HG03039 (cell line): ENCODE measurements at regions not wholly inside any gene's neighbourhood (a gene's known extent, or its start where the extent isn't known, plus 50 kb on each side); places are given as distances from the start of the nearest gene placed in this dataset.

ENCODE experiments used
- ATAC-seq: cut with Tn5 transposase; IDR thresholded peaks from one replicate; pipeline ENCODE4 v1.9.1; 2021; ENCODE audit warnings: mild to moderate bottlenecking, moderate library complexity; ENCODE audit not compliant: unreplicated experiment

DNA sequence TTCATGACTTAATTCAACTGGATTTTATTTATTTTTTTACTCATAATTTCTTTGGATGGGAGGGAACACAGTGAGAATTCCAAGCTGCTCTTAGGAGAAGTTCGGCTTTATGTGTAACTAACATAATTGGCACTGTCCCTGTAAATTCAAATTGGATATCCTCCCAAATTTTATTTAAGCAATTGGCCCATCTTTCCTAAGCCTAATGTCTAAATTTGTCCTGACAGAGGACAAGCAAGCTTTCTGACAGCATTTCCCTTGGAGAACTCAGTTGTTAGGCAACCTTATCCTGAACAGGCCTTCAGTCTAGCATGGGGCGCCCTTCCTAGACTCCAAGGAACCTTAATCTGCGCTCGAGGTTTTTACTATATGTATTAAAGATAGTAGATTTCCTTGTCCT lies 550.3 kb downstream of the NUF2 start:
- ATAC-seq = no peak

DNA sequence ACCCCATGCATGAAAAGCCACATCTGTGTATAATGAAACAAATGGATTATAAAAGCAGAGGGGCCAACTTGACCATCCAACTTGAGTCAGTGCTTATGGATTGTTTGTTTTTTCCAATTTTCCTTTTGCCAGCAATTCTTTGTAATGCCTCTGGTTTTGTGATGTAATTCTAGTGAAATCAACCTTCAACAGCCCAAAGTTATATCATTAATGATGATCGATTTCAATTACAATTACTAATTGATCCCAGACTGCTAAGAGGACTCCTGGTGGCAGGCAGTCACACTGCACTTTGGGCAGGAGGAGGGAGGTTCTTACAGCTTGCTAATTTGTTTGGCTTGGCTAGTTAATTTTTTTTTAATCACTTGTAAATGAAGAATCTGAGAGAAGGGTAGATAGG lies 552.3 kb downstream of the NUF2 start:
- no peak for ATAC-seq

DNA sequence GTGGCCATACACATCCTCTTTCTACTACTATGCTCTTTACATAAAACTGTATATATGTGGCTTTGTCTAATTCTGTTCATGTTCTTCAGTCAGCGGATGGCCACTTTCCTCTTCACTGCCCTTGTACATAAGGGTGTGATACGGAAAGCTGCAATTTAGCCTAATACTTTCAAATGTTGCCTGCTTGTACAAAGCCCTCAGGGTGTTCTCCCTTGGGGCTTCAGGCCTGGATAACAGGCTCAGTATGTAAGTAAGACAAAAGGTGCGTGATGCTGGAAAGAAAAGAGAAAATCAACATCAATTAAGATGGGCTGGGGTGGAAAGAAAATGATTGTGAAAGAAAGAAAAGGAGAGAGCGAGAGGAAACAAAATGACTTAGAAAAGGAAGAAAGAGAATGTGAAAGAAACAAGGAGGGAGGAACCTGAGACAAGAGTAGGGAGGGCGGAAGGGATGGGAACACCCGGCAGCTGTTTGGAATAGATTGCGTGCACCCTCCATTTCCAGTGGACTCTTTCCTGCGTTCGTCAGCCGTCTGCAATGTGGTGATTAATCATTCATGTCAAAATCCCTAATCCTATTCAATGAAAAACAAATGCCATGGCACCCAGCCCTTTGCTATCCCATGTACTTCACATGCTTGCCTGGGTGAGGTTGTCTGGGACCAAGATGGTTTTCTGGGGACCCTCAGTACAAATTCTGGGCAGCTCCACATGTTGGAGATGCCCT lies 553.6 kb downstream of the NUF2 start:
- no peak for ATAC-seq

DNA sequence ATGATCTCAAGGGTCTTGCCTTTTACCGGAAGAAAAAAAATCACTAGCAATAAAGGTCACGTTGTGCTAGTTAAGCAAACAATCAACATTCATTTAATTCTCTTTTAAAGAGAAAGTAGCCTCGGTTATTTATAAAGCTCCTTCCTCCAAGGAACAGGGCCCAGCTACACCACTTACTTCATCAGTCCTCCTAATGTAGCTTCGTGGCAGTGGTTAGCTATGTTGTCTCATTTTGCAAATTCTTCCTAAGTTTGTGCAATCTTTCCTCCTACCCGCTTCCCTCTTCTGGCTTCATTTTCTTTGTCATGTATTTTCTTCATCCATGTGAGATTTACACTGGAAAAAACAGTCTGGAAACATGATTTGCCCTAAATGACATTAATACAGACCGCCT lies 554.2 kb downstream of the NUF2 start:
- no peak for ATAC-seq

DNA sequence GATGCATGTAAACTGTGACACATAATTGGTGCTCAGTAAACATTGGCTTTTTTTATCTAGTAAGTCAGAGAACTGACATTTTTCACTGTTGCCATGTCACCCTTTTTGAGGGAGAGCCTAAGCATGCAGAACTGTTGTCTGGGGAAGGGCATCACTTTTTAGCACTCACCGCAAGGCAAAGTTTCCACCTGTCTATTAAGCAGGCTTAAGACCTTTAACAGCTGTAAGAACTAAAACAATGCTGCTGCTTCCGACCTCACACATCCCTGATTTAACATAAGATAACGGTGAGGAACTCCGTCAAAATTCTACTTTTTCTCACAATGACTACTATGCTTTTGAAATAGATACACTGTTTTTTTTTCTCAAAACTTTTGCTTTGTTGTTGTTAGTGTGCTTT lies 554.8 kb downstream of the NUF2 start:
- ATAC-seq = no peak

DNA sequence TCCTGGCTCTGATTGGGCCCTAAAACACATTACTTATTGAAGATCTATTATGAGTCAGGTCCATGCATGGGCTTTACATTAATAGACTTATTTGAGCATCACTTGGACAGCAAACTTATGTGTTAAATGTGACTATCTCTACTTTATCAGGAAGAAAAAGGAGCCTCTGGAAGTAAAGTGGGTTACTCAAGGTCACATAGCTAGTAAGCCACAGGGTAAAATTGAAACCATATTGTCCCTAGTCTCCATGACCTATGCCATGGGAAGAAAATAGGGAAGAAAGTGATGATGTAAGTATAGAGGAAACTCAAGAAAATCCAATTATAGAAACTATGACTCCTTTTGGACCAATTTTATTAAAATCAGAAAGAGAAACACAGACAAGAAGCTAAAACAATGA lies 555.3 kb downstream of the NUF2 start:
- ATAC-seq = no peak

DNA sequence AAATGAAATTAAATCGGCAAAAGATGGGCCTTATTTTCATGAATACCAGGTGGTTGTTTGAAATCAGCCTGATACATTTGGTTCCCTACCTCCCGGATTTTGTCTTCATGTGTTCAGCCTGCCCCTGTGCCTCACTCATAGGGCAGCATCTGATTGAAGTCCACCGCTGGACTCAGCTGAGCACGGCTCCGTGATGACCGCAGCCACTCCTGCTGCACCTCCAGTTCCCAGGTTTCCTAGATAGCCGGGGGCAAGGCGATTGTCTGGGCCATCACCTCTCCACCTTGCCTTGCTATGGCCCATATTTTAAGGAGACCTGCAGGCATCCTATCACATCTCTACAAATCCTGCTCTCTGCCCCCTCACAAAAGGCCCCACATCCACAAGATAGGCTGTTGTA lies 563.8 kb downstream of the NUF2 start:
- ATAC-seq = no peak

DNA sequence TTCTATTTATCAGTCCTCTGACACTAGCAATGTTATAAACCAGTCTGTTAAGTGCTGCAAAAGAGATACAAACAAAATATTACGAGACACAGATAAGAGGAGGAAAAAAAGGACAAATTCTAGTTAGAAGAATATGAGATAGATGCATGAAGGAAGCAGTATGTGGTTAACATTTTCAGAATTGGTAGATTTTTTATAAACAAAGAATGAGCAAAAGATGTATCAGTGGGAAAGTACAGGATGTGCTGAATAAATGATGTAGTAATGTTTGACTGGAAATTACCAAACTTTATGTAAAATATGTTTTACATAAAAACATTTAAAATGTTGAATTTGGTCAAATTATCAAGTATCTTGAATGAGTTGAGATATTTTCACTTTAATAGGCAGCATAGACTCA lies 574.2 kb downstream of the NUF2 start:
- no peak for ATAC-seq

DNA sequence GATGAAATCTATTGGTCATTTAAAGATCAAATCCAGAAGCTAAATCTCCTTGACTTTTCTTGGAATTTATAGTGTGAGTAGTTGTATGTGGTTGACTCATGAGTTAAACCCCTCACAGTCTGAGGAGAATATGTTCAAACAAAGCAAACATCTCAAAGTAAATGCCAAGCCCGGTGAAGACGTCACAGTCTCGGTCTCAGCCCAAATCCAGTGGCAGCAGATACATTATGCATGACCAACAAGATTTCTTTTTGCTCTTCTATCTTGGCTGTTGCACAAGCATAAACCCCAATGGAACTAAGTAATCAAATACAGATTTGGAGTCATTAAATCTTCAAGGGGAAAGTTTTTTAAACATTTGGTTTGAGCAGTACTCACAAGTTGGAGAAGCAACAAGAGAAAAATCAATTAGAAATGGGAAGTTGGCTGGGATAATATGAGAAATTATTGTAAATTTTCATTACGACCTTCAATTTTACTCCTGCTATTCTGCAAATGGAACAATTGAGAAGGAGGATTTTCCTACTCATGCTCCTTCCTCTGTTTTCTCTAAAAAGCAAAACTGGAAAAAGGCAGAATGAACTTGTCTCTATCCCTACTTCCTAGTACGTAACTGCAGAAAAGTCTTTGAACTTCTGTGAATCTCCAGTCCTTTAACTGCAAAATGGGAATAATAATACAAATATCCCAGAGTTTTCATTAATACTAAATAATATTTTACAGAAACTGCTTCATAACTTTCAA lies 575.8 kb downstream of the NUF2 start:
- ATAC-seq = no peak

DNA sequence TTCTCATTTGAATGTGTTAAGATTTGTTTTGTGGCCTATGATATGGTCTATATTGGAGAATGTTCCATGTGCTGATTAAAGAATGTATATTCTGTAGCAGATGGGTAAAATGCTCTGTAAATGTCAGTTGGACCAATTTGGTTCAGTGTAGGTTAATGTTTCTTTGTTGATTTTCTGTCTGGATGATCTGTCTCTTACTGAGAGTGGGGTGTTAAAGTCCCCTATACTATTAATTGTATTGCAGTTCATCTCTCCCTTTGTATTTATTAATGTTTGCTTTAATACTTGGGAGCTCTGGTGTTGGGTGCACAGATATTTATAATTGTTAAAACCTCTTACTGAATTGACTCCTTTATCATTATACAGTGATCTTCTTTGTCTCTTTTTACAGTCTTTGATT lies 584.5 kb downstream of the NUF2 start:
- no peak for ATAC-seq

DNA sequence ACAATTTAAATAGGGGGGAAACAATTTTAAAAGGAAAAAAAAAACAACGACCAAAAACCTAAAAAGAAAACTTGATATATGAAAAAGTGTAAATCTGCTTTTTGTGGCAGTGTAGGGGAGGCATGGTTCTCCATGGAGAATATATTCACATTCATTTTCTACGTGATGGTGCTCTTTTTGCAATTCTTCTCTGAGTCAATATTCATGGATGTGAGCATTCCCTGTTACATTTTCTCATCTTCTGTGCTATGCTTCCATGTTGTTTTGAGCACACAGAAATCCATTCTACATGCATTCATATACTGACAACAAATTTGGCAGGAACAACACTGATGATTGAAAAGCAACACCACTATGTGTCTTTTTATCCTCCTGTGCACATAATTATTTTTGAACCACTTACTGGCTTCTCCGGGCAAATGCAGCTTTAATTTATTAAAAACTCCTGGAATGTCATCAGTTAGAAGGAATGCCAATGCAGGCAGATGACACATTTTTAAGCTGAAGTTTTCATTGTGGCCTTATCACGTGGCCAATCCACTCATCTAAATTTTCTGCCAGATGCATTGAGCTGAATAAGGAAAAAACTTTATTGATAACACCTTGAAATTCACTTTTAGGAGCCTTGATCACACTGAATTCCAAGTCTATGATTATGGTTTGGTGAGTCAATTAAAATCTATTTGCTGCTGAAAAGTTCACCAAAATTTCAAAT lies 590.6 kb downstream of the NUF2 start:
- no peak for ATAC-seq

DNA sequence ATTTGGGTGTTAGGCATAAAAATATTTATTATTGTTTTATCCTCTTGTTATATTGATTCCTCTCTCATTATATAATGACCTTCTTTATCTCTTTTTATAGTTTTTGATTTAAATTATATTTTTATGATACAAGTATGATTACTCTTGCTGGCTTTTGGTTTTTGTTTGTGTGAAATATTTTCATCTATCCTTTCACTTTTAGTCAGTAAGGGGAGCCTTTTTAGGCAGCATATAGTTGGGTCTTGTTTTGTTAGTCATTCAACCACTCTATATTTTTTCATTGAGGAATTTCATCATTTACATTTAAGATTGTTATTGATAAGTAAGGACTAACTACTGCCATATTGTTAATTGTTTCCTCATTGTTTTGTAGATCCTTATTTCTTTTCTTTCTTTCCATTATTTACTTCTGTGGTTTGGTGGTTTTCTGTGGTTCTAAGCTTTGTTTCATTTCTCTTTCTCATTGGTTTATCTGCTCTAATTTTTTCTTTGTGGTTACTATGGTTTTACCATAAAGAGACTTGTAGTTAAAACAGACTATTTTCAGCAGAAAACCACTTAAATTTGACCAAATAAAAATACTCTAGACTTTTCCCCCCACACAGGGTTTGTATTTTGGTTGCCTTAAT lies 593.1 kb downstream of the NUF2 start:
- peak; percentile 51 for ATAC-seq

DNA sequence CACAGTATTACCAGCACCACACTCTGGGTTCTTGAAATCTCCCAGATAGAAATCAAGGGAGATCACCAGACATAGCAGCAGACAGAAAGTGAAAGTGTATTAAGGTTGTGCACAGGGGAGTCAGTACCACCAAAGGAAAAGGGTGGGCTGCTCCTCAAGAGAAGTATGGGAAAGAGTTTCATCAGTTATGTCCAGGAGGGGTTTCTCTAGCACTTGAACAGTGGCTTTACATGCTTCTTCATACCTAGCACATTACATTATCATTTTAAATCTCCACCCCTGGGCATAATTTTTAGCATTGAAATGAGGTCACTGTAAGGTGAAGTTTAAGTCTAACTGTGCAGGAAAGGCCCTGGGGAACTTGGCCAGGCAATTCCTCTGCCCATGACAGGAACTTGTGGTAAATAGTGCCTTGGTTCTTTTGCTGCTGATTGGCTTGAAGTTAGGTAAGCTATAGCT lies 601.0 kb downstream of the NUF2 start:
- peak; percentile 91 for ATAC-seq

DNA sequence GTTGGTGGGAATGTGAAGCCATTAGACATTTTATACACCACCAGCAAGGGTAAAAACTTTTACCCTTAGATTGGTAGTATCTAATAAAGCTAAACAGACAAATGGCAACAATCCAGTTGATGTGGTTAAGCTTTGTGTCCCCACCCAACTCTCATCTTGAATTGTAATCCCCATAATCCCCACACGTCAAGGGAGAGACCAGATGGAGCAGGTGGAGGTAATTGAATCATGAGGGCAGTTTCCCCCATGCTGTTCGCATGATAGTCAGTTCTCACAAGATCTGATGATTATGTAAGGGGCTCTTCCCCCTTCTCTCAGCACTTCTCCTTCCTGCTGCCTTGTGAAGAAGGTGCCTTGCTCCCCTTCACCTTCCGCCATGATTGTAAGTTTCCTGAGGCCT lies 602.3 kb downstream of the NUF2 start:
- no peak for ATAC-seq

DNA sequence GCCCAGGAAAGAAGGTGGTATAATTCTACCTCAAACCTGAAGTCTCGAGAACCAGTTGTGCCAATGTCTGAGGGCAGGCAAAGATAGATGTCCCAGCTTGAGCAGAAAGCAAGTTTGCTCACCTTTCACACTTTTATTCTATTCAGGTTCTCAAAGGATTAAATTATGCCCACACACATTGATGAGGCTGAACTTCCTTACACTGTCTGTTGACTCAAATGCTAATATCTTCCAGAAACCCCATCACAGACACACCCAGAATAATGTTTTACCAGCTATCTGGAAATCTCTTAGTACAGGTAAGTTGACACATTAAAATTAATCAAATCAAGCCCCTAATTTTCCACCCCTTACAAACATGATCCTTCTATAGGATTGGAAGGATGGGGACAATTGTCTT lies 605.7 kb downstream of the NUF2 start:
- no peak for ATAC-seq

DNA sequence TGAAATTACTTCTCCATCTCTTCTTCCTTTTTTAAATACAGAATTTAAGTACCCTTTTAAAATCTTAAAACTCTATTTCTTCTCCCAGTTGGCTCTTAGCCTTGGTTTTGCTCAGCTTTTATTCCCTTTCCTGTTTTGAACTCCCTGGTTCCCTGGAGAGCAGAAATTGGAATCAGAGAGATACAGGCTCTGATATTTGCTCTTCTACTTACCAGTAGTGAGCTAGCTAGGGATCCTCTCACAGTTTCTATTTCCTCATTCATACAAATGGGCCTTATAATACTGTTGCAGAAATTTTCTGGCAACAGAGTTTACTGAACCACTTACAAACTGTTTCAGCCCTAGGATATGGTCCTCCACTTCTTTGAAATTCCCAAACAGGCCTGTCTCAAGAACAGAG lies 606.3 kb downstream of the NUF2 start:
- ATAC-seq = no peak

DNA sequence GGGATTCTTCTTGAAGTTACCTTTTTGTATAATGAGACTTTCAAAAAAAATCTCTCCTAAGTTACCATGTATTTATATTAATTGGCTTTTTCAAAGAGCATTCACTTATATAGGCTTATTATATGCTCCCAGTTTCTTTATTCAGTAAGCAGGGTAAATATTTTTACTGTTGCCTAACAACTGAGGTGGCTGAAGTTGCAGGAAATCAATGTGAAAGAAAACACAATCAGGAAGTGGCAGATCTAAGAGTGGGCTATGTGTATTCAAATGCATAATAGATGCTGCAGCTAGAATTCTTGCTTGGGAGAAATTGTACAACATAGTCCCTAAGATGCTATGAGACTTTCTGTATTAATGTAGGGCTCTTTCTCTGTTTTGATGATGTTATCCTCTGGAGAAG lies 606.9 kb downstream of the NUF2 start:
- ATAC-seq = no peak

DNA sequence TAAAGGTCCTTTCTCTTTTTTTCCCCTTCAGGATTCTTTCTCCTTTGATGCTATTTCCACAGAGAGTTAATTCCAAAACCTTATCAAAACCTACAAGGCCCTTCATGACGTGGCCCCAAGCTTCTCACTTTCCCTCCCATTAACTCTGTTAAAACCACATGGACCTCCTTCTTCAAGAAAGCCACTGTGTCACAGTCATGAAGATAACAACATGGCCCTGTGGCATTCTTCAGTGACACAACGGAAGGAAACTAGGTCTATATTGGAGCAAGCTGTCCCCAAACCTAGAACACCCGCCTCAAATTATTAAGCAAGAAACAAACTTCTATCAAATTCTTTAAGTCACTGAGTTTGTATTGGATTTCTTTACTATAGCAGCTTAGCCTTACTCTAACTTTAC lies 611.1 kb downstream of the NUF2 start:
- no peak for ATAC-seq

DNA sequence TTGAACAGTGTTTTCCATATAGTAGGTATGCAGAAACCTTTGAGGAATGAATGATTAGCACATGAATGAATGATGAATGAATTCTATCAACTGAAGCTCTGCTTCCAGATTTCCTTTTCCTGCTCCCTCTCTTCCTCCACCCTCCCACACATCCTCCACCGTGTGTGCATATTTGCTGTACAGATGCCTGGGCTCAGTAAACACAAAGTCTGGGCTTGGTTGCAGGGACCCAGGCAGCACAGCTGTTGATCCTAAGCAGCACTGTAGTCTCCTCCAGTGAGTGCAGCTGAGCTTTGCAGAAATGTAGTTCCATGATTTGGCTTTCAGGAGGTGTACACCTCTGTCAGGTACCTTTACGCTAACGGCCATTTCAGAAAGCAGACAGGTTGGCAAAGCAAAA lies 611.7 kb downstream of the NUF2 start:
- no peak for ATAC-seq

DNA sequence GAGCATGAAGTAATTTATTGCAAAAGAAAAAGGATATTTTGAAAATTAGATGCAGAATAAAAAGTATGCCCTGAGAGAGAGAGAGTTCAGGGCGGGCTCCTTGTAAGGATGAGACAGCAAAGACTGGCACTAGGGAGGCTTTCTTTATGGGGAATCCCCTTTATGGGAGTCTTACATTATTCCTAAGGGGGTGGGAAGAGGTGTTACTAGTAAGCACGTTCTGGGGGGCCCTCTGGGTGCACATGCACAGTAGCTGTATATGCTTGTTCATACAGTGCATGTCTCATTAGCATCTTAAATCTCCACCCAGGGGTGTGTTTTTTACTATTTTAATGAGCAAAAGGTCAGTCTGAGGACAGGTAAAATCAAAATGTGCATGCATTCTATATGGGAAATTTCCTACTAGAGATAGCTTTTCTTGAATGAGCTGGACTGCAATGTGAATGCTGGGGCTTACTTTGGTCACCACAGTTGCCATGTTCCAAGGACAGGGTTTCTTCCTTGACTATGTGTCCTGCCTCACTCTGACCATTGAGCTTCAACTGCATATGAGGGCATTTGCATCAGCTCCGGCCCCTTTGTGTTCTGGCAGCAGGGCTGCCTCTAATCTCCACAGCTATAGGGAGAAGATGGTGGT lies 614.1 kb downstream of the NUF2 start:
- no peak for ATAC-seq

DNA sequence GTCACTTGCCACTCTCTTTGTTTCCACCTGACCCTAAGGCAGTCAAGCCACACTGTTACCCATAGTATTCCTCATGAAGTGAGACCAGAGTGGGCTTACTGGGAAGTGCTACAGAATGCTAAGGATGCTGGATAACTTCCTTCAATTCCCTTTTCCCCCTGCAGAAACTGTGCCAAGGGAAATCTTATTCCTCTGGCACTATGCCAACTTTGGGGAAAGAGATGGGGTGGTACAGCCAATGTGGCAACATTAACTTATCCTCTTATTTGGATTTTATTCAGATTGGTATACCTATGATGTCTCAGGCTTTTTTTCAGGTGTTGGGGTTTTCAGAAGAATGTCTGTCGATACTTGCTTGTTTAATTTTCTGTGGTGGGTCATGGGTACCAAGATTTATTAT lies 599.4 kb upstream of the PBX1 start:
- ATAC-seq = no peak
